HG03521 (cell line): ENCODE measurements at regions not wholly inside any gene's neighbourhood (a gene's known extent, or its start where the extent isn't known, plus 50 kb on each side); places are given as distances from the start of the nearest gene placed in this dataset.
"Not testable (repeated sequence)": the region's sequence is repeated elsewhere in the genome, so short reads cannot be mapped to it uniquely, and the experiment has no call there.

Experiments used
- ATAC-seq: cut with Tn5 transposase; IDR thresholded peaks from one replicate; pipeline ENCODE4 v1.9.1; 2021; ENCODE audit warnings: mild to moderate bottlenecking, moderate library complexity; ENCODE audit not compliant: unreplicated experiment

DNA sequence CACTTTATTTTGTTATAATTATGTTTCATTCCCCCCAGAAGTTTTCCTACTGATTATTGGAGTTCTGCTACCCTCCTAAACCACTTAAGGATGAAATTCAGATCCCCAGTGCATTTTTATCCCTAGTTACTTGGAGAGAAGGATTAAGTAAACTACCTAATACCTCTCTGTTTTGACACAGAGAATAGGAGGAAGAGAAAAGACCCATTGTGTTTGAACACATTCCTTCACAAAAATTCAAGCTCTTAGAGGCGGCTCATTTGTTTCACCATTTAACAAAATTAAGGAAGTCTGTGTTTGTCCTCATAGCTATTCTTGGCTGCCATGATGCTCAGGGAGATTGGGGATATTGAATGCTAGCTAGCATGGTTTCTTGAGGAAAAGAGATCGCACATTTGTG lies 492.6 kb downstream of the EBF1 start:
- no peak for ATAC-seq

DNA sequence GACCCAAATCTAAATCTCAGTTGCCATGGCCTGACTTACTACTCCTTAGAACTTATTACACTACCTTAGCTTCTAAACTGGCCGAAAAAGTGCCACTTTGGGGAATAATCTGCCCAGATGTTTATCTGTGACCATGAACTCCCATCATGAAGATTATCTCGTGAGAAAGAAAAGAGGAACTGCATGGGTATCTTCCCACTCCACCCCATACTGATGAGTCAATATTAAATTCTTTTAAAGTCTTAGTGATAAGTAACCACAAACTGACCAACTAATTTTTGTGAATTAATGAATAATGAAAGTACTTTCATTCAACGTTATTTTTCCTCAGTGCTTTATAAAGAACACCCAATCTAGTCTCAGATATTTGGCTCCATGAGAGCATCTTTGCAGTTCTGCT lies 493.5 kb downstream of the EBF1 start:
- ATAC-seq: no peak

DNA sequence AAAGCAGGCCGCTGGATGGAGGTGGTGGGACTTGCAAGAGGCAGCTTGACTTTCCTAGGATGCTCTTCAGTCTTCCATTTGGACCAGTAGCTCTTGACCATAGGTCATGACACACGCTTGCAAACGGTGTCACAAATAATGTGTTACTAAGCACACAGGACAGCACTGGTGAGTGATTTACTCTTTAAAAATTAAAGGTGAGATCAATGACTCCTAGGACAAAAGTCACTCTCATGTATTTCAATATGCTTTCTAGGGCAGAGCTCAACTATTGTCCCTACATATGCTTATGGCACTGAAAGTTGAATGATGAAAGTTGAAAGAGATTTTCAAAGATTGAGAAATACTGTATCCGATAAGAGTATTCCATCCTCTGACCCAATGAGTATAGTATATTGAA lies 496.7 kb downstream of the EBF1 start:
- no peak for ATAC-seq

DNA sequence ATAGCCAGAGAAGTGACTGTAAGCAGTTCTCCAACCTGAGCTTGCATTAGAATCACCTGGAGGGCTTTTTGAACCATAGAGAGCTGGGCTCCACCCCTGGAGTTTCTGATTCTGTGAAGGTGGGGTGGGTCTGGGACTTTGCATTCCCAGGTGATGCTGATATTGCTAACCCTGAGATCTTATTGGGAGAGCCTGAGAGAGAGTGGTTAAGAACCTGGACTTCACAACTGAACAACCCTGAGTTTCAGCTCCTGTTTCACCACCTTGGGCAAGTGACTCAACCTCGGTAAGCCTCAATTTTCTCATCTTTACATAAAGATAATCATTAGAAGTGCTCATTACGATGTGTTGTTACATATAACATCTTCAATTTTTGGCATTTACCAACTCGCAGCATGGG lies 498.6 kb downstream of the EBF1 start:
- no peak for ATAC-seq

DNA sequence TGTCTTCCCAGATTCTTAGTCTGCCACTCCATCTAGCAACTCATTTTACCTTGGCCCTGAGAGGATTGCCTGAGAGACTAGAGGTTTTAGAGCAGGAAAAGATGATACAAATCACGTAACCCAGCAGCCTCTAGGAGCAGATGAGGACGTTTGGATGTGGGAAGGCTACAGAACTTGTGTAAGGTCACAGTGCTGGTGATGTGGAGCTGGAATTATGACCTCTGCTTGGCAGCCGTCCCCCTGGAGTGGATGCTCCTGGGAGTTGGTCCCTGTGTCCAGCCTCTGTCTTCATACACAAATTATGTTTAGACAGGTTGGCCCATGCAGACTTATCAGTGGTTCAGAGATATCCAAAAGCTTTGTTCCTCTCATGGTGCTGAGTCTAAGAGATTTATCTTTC lies 499.0 kb downstream of the EBF1 start:
- ATAC-seq: no peak

DNA sequence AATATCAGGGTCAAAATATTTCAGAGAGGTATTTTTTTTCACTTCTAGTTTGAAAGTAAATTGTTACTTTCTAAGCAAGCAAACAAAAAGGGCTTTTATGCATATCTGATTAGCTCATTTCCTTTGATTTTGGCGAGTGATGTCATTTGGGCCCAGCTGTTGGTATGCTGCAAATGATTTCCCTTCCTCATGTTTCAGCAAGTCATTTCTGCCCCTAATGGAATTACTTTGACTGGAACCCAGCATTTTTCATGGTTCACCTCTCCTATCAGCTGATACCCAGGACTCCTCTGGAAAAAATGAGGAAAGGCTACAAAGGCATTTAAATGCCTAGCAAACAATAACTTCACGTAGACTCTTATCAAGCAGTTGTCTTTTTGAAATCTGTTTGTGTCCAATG lies 500.6 kb downstream of the EBF1 start:
- ATAC-seq: no peak

DNA sequence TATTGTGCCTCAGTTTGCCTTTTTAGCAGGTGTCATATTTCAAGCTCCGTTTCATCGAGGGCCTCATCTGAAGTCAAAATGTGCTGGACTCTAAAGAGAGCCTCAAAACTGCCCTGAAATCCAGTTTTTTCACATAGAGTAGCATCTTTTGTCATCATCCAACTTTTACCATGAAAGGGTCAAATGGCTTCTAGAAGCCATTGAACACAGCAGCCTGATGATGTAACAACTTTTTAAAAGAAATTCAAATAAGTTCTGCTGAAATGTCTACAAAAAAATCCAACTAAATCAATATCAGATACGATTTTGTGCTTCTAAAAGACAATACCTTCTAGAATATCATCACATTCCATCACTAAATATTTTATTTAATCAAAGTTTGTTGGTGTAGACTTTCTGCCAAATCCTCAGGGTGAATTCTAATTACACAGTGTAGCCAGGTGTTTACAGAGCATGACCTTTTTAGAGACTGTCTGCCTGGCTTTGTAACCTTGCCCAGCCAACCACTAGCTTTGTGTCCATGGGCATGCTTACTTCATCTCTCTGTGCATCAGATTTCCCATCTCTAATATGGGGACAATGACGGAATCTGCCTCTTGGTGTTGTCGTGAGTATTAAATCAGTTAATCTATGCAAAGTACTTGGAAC lies 505.0 kb downstream of the EBF1 start:
- no peak for ATAC-seq

DNA sequence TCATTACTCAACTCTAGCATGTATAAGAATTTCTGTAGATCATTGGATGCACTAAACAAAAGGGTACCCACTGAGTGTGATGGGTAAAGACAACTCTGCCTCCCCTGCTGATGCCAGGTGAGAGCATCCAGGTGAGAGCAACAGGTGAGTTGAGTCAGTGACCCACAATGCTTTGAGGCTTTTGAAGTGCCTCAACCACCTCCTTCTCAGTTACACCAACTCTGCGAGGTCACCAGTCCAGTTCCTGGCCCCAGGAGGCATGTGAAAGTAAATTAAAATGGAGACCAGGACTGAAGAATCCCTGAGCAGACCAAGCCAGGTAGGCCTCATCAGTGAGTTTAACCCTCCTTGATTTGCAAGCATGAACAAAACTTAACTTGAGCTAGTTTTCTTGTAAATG lies 505.8 kb downstream of the EBF1 start:
- no peak for ATAC-seq

DNA sequence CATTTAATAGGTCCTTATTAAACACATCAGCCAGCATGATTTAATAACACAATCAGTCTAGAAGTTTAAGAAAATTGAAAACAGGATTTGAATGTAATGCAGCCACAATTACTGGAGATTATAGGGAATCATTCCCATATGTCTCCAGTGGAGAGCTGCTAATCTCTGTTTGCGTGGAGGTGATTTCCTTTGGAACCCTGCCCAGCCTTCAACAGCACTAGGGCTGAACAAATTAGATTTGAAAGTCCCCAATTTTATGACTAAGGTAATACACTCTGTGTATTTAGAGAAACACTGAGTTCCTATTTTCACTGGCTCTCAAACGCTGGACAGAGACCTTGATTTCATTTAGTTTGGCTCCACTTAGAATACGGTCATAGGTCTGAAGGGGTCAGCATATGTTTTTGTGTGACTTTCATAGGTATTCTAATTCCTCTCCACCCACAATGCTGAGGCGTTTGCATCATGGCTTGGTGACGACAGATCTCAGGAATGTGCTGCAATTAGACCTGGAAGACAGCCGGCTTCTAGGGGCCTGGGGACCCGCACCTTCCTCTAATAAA lies 508.3 kb downstream of the EBF1 start:
- no peak for ATAC-seq

DNA sequence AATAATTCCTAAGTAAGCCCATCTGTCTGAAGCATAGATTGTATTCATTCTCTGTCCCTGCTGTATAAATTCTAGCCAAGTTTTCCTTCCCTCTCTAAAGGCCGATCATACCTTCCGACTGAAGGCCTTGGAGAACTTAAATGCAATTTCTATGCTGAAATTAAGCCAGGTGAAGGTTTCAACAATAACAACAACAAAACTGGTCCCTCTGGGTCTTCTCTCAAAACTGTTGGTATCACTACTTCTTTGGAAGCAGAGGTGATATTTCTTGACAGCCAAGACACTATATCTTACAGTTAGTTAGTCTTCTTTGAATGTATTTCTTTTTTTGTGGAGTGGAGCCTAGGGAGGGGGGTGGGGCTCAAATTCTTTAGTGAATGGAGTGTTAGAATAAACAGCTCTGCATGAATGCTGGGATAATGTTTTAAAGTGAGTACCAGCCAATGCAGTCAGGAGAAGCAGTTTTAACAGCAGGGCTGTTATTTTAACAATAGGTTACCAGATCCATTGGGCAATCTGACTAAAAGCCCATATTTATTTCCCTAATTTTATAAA lies 508.9 kb downstream of the EBF1 start:
- no peak for ATAC-seq

DNA sequence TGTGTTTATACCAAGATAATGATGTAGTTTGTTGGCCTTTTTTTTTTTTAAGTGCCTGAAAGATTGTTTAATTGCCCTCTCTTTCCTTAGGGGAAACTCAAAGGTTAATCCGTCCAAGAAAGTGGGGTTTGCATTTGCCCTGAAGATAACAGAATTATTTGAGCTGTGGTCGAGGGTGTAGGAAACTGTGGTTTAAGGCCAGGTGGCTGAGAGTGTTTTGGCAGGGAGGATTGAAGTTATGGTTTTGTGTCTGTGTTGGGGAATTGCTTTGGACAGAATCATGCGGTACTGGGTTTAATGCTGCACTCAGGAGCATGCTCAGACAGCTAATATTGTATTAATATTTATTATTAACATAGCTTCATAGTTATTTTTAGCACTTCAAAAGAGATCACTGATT lies 509.8 kb downstream of the EBF1 start:
- no peak for ATAC-seq

DNA sequence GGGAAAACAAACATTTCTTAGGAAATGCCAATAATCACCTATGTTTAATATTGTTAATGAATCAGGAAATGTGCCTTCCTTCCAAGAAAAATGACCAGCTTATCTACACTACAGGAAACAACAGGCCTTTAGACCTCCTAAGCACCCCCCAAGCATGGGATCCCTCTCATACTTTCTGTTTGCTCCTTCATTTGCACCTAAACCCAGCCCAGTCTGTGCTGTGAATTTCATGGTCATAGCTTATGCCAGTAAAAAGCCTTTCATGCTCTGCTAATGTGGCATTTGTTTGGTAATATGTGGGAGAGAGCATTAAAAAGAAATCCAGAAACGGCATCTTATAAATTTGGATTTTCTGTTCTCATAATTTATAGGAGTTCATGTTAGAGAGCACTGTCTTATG lies 511.1 kb downstream of the EBF1 start:
- ATAC-seq: no peak

DNA sequence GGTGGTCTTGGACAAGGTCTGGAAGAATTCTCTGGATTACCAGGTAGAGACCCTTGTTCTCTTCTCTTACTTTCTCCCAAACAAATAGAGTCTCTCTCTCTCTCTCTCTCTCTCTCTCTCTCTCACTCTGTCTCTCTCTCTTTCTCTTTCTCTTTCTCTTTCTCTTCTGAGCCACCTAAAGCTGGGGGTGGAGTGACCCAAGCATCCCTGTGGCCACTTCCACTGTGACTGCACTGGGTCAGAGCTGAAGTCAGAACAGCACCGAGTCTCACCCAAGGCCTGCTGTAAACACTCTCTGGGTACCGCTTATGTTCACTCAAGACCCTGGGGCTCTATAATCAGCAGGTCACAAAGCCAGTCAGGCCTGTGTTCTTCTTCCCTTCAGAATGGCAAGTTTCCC lies 513.7 kb downstream of the EBF1 start:
- no peak for ATAC-seq

DNA sequence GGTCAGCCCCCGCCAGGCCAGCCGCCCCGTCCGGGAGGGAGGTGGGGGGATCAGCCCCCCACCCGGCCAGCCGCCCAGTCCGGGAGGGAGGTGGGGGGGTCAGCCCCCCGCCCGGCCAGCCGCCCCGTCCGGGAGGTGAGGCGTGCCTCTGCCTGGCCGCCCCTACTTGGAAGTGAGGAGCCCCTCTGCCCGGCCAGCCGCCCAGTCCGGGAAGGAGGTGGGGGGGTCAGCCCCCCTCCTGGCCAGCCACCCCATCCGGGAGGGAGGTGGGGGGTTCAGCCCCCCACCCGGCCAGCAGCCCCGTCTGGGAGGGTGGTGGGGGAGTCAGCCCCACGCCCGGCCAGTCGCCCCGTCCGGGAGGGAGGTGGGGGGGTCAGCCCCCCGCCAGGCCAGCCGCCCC lies 517.0 kb downstream of the EBF1 start:
- not testable (repeated sequence) for ATAC-seq

DNA sequence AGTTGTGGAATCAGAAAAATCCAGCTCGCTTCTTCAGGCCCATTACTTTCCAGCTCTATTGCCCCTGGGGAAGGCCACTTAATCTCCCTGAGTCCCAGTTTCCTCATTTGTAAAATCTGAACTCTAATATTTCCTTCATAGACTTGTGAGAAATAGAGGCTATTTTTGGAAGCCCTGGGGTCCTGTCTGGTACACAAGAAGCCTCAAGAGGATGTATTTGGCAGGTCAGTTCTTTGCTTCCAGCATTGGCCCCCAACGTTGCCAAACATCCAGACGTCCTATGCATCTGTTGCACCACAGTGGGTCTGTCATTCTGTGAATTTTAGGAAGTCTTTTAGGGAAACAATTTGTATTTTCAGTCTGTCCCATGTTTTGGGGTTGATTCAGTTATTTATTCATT lies 525.9 kb downstream of the EBF1 start:
- ATAC-seq: no peak

DNA sequence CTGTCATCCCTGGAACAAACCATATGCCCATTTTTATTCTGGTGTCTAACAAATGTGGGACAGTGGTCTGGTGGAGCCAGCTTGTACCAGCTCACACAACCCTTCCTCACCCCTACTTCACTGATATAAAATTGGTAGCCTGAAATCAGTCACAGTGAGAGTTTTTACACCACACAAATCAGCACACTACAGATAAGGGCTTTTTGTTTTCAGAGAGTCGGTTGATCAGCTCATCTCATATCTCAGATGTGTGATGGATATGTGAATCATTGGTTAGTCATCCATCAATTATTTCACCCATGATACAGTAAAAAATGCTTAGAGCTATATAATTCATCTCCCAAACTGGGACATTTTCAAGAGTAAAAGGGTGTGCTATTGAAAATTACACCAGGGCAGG lies 529.2 kb downstream of the EBF1 start:
- no peak for ATAC-seq

DNA sequence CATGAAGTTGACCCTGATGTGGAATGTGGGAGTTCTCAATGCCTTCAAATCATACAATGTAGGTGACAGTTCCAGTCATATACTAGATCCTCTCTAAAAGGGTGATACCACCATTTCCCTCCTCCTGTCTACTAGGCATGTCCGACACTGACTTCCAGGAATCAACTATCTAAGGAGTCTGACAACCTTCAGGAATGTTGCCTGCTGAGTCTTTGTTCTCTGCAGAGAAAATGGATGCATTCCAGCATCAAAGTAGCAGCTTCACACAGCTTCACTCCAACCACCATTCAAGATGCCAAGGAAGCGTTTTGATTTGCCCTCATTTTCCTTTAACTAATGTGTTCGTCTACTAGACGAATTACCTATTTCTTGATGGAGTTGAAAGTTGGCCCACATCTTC lies 530.2 kb downstream of the EBF1 start:
- ATAC-seq: no peak

DNA sequence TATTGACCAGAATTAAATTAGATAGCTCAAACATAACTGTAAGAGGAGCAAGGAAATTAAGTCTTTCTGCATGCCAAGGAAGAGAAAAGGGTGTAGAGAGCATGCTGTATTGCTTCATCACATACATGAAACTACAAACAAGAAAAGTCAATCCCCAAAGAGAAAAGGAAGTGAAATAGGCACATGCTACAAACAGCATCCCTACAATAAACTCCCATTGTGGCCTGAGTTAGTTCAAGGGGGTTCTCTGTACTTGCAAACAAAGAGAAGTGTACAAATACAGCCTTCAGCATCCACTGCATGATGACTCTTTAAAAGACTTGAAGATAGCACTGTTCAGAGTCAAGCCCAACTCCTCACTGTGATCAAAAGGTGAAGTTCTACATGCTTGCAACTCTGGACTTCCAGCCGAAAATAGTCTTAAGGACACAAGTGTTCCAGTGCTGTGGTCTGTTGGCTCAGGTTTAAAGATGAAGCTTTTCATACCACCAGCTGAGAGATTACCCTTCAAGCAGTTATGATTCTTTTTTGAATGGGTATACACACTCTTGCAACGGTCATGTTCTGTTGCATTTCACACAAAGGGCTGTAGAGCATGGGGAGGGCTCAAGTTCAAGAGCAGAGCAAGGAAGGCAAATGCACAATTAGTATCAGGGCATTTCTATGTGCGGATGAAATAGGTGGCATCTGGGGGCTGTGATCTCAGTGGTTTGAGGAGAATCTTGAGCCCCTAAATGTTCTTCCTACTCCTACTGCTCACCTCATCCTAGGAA lies 534.5 kb downstream of the EBF1 start:
- no peak for ATAC-seq

DNA sequence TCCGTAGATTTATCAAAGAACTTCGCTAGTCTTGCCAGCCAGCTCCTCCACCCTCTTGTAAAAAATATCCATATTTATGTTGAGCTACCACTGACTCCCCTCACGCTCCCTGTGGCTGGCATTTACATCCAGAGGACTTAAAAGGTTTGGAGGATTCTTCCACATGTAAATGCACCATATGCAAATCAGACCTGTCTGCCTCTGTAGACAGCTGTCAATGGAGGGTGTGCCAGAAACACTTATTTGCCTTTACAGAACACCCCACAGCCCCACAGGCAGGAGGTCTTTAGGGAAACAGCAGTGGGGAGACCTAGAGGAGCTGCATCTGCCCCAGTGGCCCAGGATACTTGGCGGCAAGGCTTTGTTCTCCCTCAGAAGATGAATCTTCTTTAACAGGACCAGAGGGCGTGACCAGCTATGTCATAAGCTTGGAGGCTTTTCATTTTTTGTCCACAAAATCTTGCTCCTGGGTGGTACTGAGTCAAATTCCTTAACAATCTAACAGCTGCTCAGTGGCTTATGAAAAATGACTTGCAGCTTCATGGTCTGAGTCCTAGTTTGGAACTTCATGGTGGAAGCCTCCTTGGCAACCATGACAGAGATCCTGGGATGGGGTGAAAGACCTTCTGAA lies 535.8 kb downstream of the EBF1 start:
- ATAC-seq: no peak

DNA sequence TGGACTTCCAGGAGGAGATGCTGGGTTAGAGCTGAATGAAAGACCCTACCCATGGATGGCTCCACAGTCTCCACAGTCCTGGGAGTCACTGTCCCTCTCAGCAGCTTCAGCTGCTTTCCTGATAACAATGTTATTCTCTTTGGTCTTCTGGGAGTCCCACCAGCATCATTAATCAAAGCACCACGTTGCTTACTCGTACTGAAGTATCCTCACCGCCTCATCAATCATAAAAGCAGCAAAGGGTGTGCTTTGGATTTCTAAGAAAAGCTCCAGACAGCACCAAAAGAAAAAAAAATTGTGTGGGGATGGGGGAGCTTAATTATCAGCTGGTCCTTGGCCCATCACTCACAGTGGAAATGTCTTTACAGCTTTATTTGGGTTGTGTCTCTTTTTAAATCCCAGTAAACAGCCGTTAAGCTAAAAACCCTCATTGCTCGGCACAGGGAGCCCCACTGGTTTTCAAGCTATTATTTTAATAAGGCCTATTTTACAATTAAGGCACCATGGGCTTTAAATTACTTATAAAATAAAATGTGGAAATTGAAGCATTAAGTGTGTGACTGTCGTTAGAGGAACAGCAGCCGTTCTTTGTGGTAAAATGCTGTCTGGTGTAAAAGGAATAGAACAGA lies 538.0 kb downstream of the EBF1 start:
- ATAC-seq: no peak

DNA sequence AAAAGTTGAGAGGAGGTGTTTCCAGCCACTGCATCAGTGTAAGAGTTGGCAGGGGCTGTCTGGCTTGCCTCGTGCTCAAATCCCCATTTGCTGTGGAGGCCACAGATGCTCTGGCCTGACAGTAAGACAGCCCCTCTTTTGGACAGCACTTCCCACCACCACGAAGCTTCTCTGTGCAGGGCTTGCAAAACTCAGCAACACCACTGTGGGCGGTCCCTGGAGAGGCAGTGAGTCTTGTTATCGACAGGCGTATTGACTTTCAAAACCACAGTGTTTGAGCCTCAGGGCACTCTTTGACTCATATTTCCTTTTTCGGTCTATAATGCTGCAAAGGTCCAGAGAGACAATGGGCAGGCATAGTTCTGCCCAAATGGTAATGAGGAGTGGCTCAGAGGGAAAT lies 539.5 kb downstream of the EBF1 start:
- peak; percentile 89 for ATAC-seq
